Memory B cell (primary cell): ENCODE measurements at regions not wholly inside any gene's neighbourhood (a gene's known extent, or its start where the extent isn't known, plus 50 kb on each side); places are given as distances from the start of the nearest gene placed in this dataset.
"Not testable (repeated sequence)": the region's sequence is repeated elsewhere in the genome, so short reads cannot be mapped to it uniquely, and the experiment has no call there.

Experiments used
- ATAC-seq: fragments of 150-1000 bp; cut with Tn5 transposase; 2 replicates; pipeline ENCODE4 v1.10.0; 2021; ENCODE audit warnings: low read depth, mild to moderate bottlenecking, moderate library complexity
- DNase-seq, 2 donors: peaks; one replicate each; pipeline ENCODE4 v3.0.0; 2022; ENCODE audit warnings: low spot score in 2 of 2
- H3K27ac Mint-ChIP-seq: one replicate; pipeline ENCODE4 v1.8.0; 2022; ENCODE audit warnings: mild to moderate bottlenecking, moderate library complexity, mixed read lengths
- H3K27me3 Mint-ChIP-seq: one replicate; pipeline ENCODE4 v1.8.0; 2022; ENCODE audit warnings: mixed read lengths
- H3K36me3 Mint-ChIP-seq: one replicate; pipeline ENCODE4 v1.8.0; 2022; ENCODE audit warnings: mild to moderate bottlenecking, mixed read lengths
- H3K4me1 Mint-ChIP-seq: one replicate; pipeline ENCODE4 v1.8.0; 2022; ENCODE audit warnings: mixed read lengths
- H3K4me3 Mint-ChIP-seq: one replicate; pipeline ENCODE4 v1.8.0; 2022; ENCODE audit warnings: mild to moderate bottlenecking, moderate library complexity, mixed read lengths
- H3K9me3 Mint-ChIP-seq: one replicate; pipeline ENCODE4 v1.8.0; 2022; ENCODE audit warnings: mixed read lengths

- Mint-ChIP-seq H3K27ac (no peak overlapping the region), H3K9me3 (no peaks in the 10 kb centered on the region), H3K4me1 (no peaks in the 10 kb centered on the region), H3K4me3 (no peak overlapping the region), H3K27me3 (no peaks in the 10 kb centered on the region), H3K36me3 (no peaks in the 10 kb centered on the region)
- DNase-seq (no peak), ATAC-seq (no peak)
Observed at GRCh38 chr2:195124391-195125079, 532.5 kb upstream of the SLC39A10 start.

GRCh38 chr2:195122653-195123052, 534.4 kb upstream of the SLC39A10 start:
- ATAC-seq: no peak
- Mint-ChIP-seq H3K4me1 (no peaks in the 10 kb centered on the region), H3K27ac (no peak overlapping the region), H3K36me3 (no peaks in the 10 kb centered on the region), H3K9me3 (no peaks in the 10 kb centered on the region), H3K27me3 (no peaks in the 10 kb centered on the region), H3K4me3 (no peak overlapping the region)
- DNase-seq: no peak

- no peaks in the 10 kb centered on the region for H3K36me3 Mint-ChIP-seq
- H3K9me3 Mint-ChIP-seq: no peaks in the 10 kb centered on the region
- H3K4me3 Mint-ChIP-seq: no peak overlapping the region
- H3K4me1 Mint-ChIP-seq: no peaks in the 10 kb centered on the region
- no peaks in the 10 kb centered on the region for H3K27me3 Mint-ChIP-seq
- DNase-seq: no peak
- ATAC-seq: no peak
- no peak overlapping the region for H3K27ac Mint-ChIP-seq
Observed at GRCh38 chr2:195121341-195121740, 535.7 kb upstream of the SLC39A10 start.

- no peak overlapping the region for H3K4me3 Mint-ChIP-seq
- DNase-seq (no peak), ATAC-seq (no peak)
- no peaks in the 10 kb centered on the region for H3K4me1 Mint-ChIP-seq
- no peaks in the 10 kb centered on the region for H3K36me3 Mint-ChIP-seq
- H3K9me3 Mint-ChIP-seq: peaks cover 2% of the 10 kb centered on the region
- no peak overlapping the region for H3K27ac Mint-ChIP-seq
- H3K27me3 Mint-ChIP-seq: no peaks in the 10 kb centered on the region
Observed at GRCh38 chr2:195119231-195119630, 537.8 kb upstream of the SLC39A10 start.

GRCh38 chr2:195118276-195118675, 538.8 kb upstream of the SLC39A10 start:
- no peak for DNase-seq
- Mint-ChIP-seq H3K36me3 (peaks cover 4% of the 10 kb centered on the region), H3K27ac (no peak overlapping the region), H3K4me3 (no peak overlapping the region), H3K9me3 (peaks cover 6% of the 10 kb centered on the region), H3K27me3 (no peaks in the 10 kb centered on the region), H3K4me1 (no peaks in the 10 kb centered on the region)
- no peak for ATAC-seq

- H3K36me3 Mint-ChIP-seq: peaks cover 4% of the 10 kb centered on the region
- no peak overlapping the region for H3K4me3 Mint-ChIP-seq
- peaks cover 6% of the 10 kb centered on the region for H3K9me3 Mint-ChIP-seq
- no peaks in the 10 kb centered on the region for H3K27me3 Mint-ChIP-seq
- no peaks in the 10 kb centered on the region for H3K4me1 Mint-ChIP-seq
- ATAC-seq (no peak), DNase-seq (no peak)
- H3K27ac Mint-ChIP-seq: no peak overlapping the region
Observed at GRCh38 chr2:195117011-195117410, 540.0 kb upstream of the SLC39A10 start.

GRCh38 chr2:195115738-195116137, 541.3 kb upstream of the SLC39A10 start:
- Mint-ChIP-seq H3K27ac (no peak overlapping the region), H3K4me3 (no peak overlapping the region), H3K36me3 (peaks cover 4% of the 10 kb centered on the region)

GRCh38 chr2:195108182-195108581, 548.8 kb upstream of the SLC39A10 start:
- no peaks in the 10 kb centered on the region for H3K4me1 Mint-ChIP-seq
- DNase-seq (no peak), ATAC-seq (no peak)
- H3K27me3 Mint-ChIP-seq: no peaks in the 10 kb centered on the region
- no peaks in the 10 kb centered on the region for H3K9me3 Mint-ChIP-seq
- H3K27ac Mint-ChIP-seq: no peak overlapping the region
- no peaks in the 10 kb centered on the region for H3K36me3 Mint-ChIP-seq
- no peak overlapping the region for H3K4me3 Mint-ChIP-seq

More at GRCh38 chr2:195115738-195116137, 541.3 kb upstream of the SLC39A10 start:
- no peak for DNase-seq
- peaks cover 6% of the 10 kb centered on the region for H3K9me3 Mint-ChIP-seq
- H3K4me1 Mint-ChIP-seq: no peaks in the 10 kb centered on the region
- ATAC-seq: no peak
- no peaks in the 10 kb centered on the region for H3K27me3 Mint-ChIP-seq

- H3K27ac Mint-ChIP-seq: no peak overlapping the region
- H3K36me3 Mint-ChIP-seq: no peaks in the 10 kb centered on the region
- H3K4me1 Mint-ChIP-seq: no peaks in the 10 kb centered on the region
- H3K4me3 Mint-ChIP-seq: no peak overlapping the region
- no peak for DNase-seq
- no peaks in the 10 kb centered on the region for H3K9me3 Mint-ChIP-seq
- no peaks in the 10 kb centered on the region for H3K27me3 Mint-ChIP-seq
- ATAC-seq: no peak
Observed at GRCh38 chr2:195106681-195107380, 550.2 kb upstream of the SLC39A10 start.

GRCh38 chr2:195105581-195105980, 551.4 kb upstream of the SLC39A10 start:
- no peaks in the 10 kb centered on the region for H3K9me3 Mint-ChIP-seq
- no peak overlapping the region for H3K27ac Mint-ChIP-seq
- ATAC-seq (no peak), DNase-seq (no peak)
- no peaks in the 10 kb centered on the region for H3K36me3 Mint-ChIP-seq
- no peak overlapping the region for H3K4me3 Mint-ChIP-seq
- no peaks in the 10 kb centered on the region for H3K4me1 Mint-ChIP-seq
- H3K27me3 Mint-ChIP-seq: no peaks in the 10 kb centered on the region

- H3K4me3 Mint-ChIP-seq: no peak overlapping the region
- ATAC-seq: no peak
- no peaks in the 10 kb centered on the region for H3K4me1 Mint-ChIP-seq
- no peak for DNase-seq
- no peaks in the 10 kb centered on the region for H3K9me3 Mint-ChIP-seq
- H3K27me3 Mint-ChIP-seq: peaks cover 4% of the 10 kb centered on the region
- H3K27ac Mint-ChIP-seq: no peak overlapping the region
- no peaks in the 10 kb centered on the region for H3K36me3 Mint-ChIP-seq
Observed at GRCh38 chr2:195094330-195094729, 562.7 kb upstream of the SLC39A10 start.

- peaks cover 6% of the 10 kb centered on the region for H3K27me3 Mint-ChIP-seq
- no peaks in the 10 kb centered on the region for H3K36me3 Mint-ChIP-seq
- no peak overlapping the region for H3K27ac Mint-ChIP-seq
- no peaks in the 10 kb centered on the region for H3K9me3 Mint-ChIP-seq
- H3K4me1 Mint-ChIP-seq: no peaks in the 10 kb centered on the region
- no peak overlapping the region for H3K4me3 Mint-ChIP-seq
- ATAC-seq (no peak), DNase-seq (no peak)
Observed at GRCh38 chr2:195092341-195092740, 564.7 kb upstream of the SLC39A10 start.

- not testable (repeated sequence) for ATAC-seq, H3K36me3 Mint-ChIP-seq, H3K27me3 Mint-ChIP-seq, H3K4me3 Mint-ChIP-seq, H3K27ac Mint-ChIP-seq, H3K4me1 Mint-ChIP-seq, H3K9me3 Mint-ChIP-seq, DNase-seq
Observed at GRCh38 chr2:195072806-195073205, 584.2 kb upstream of the SLC39A10 start.

GRCh38 chr2:195057001-195057400, 600.0 kb upstream of the SLC39A10 start:
- Mint-ChIP-seq H3K4me3 (no peak overlapping the region), H3K36me3 (no peaks in the 10 kb centered on the region), H3K27me3 (no peaks in the 10 kb centered on the region), H3K9me3 (no peaks in the 10 kb centered on the region), H3K4me1 (no peaks in the 10 kb centered on the region), H3K27ac (no peak overlapping the region)
- ATAC-seq (no peak), DNase-seq (no peak)

GRCh38 chr2:195055996-195056395, 601.0 kb upstream of the SLC39A10 start:
- DNase-seq (no peak), ATAC-seq (no peak)
- no peaks in the 10 kb centered on the region for H3K36me3 Mint-ChIP-seq
- no peaks in the 10 kb centered on the region for H3K9me3 Mint-ChIP-seq
- no peak overlapping the region for H3K27ac Mint-ChIP-seq
- no peaks in the 10 kb centered on the region for H3K4me1 Mint-ChIP-seq
- no peak overlapping the region for H3K4me3 Mint-ChIP-seq
- no peaks in the 10 kb centered on the region for H3K27me3 Mint-ChIP-seq
